Mononuclear cell (primary cell): ENCODE measurements at regions not wholly inside any gene's neighbourhood (a gene's known extent, or its start where the extent isn't known, plus 50 kb on each side); places are given as distances from the start of the nearest gene placed in this dataset.

ENCODE experiments used
- H3K27me3 ChIP-seq: 2 replicates; pipeline ENCODE4 v1.6.0; 2011; ENCODE audit warnings: low read length, control low read depth; ENCODE audit not compliant: insufficient read depth
- H3K4me1 ChIP-seq: 2 replicates; pipeline ENCODE4 v1.5.1; 2011; ENCODE audit warnings: mild to moderate bottlenecking, low read length, control low read depth; ENCODE audit not compliant: insufficient read depth
- H3K4me3 ChIP-seq: 2 replicates; pipeline ENCODE4 v1.5.1; 2011; ENCODE audit warnings: mild to moderate bottlenecking, low read length, moderate library complexity
- H3K9me3 ChIP-seq: 2 replicates; pipeline ENCODE4 v1.5.1; 2011; ENCODE audit warnings: low read depth, mild to moderate bottlenecking, control low read depth, low read length

- Histone ChIP-seq H3K27me3 (no peaks in the 10 kb centered on the region), H3K4me3 (no peak overlapping the region), H3K9me3 (no peaks in the 10 kb centered on the region), H3K4me1 (peaks cover 3% of the 10 kb centered on the region)
These were observed 94.8 kb upstream of the SESN3 start for GRCh38 chr11:95325777-95326258.

DNA sequence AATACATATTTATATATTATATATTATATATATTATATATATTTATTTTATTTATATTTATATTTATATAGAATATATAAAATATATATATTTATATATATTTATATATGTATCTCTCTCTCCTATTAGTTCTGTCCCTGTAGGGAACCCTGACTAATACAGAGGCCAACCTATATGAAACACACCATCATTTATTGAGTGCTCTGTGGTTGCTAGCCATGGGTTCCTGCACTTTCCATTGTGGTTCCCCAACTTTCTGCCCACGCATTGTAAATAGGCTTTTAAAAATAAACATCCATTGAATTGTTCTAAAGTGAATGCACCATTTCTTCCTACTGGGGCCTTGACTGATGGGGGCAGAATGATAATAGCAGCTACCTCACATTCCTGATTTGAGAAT lies 93.8 kb upstream of the SESN3 start:
- Histone ChIP-seq H3K9me3 (no peaks in the 10 kb centered on the region), H3K4me1 (no peaks in the 10 kb centered on the region)

GRCh38 chr11:95322539-95322938 lies 91.5 kb upstream of the SESN3 start:
- H3K4me3 ChIP-seq: no peak overlapping the region
- peaks cover 12% of the 10 kb centered on the region for H3K4me1 ChIP-seq
- H3K9me3 ChIP-seq: no peaks in the 10 kb centered on the region
- H3K27me3 ChIP-seq: no peaks in the 10 kb centered on the region

More for the DNA sequence above, 93.8 kb upstream of the SESN3 start:
- no peak overlapping the region for H3K4me3 ChIP-seq
- no peaks in the 10 kb centered on the region for H3K27me3 ChIP-seq

DNA sequence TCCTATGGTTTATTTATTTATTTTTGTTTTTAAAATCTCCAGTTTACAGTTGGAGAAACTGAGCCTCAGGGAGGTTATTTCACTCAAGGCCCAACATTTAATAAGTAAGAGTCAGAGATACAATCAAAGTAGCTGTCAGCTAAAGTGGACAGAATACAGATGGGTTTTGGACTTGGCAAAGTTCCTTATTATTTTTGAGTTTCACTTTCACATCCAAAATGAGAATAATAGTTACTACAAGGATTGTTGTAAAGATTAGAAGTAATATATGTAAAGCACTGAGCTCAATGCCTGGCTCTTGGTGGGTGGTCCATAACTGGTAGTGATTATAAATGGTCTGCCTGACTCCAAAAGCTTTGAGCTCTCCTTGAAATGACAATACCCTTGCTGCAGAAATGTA lies 87.5 kb upstream of the SESN3 start:
- Histone ChIP-seq H3K27me3 (no peaks in the 10 kb centered on the region), H3K4me3 (no peak overlapping the region), H3K4me1 (peaks cover 12% of the 10 kb centered on the region), H3K9me3 (no peaks in the 10 kb centered on the region)

- no peak overlapping the region for H3K4me3 ChIP-seq
- H3K9me3 ChIP-seq: no peaks in the 10 kb centered on the region
- peaks cover 23% of the 10 kb centered on the region for H3K4me1 ChIP-seq
These were observed 77.6 kb upstream of the SESN3 start for GRCh38 chr11:95308512-95309035.

DNA sequence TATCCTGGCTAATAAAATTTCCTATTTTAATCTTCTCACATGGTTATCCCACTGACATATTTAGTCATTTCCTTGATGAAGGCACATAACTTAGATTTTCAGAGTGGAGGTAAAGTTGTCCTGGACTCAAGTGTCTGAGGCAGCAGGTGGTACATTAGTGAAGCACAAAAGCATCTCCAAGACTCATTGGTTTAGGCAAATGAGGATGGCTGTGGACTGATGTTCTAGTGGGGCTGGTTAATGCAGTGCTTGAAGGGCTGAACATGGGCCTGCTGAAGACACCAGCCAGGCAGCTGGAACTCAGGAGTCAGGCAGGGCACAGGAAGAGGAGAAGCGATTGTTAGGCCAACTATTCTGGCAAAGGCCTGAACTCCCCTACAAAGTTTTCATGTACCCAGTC lies 76.3 kb upstream of the SESN3 start:
- Histone ChIP-seq H3K4me1 (peaks cover 23% of the 10 kb centered on the region), H3K9me3 (no peaks in the 10 kb centered on the region), H3K4me3 (no peak overlapping the region), H3K27me3 (no peaks in the 10 kb centered on the region)

More at GRCh38 chr11:95308512-95309035, 77.6 kb upstream of the SESN3 start:
- no peaks in the 10 kb centered on the region for H3K27me3 ChIP-seq

- Histone ChIP-seq H3K4me1 (peaks cover 23% of the 10 kb centered on the region), H3K9me3 (no peaks in the 10 kb centered on the region), H3K27me3 (no peaks in the 10 kb centered on the region), H3K4me3 (no peak overlapping the region)
These were observed 75.8 kb upstream of the SESN3 start for GRCh38 chr11:95306801-95307200.

DNA sequence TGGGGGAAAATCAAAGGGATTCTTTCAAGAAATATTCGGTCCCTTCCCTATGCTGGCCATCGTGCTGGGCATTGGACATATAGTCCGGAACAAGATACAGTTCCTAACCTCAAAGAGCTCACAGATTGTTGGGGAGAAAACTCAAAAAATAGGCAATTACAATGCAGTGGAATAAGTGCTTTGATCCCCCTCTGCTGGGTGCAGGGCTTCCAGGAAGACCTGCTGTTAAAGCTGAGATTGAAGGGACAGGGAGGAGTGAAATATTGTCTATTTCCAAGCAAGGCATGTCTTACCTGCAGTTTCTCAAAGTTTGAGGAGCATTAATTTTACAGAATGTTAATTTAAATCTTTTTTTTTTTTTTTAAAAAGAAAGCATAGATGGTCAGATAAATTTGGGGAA lies 75.1 kb upstream of the SESN3 start:
- H3K9me3 ChIP-seq: no peaks in the 10 kb centered on the region
- no peak overlapping the region for H3K4me3 ChIP-seq
- H3K27me3 ChIP-seq: no peaks in the 10 kb centered on the region
- peaks cover 23% of the 10 kb centered on the region for H3K4me1 ChIP-seq

DNA sequence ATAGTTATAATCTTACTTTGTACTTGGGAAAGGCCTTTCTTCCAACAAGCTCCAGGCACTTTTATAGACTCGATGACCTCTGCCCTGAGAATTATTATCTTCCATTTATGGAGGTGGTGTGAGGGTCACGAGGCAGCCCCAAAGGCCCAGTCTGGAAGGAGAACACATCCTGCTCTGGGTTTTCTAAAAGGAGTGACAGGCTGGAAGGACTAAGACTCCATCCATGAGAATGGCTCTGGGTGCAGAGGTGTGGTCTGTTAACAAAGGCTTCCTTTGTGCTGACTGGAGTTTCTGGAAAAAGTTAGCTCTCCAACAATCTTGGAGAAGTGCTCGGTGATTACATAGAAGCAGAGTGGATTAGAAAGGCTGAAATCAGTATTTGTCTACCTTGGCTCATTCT lies 74.7 kb upstream of the SESN3 start:
- no peak overlapping the region for H3K4me3 ChIP-seq
- no peaks in the 10 kb centered on the region for H3K27me3 ChIP-seq
- peaks cover 23% of the 10 kb centered on the region for H3K4me1 ChIP-seq
- no peaks in the 10 kb centered on the region for H3K9me3 ChIP-seq

DNA sequence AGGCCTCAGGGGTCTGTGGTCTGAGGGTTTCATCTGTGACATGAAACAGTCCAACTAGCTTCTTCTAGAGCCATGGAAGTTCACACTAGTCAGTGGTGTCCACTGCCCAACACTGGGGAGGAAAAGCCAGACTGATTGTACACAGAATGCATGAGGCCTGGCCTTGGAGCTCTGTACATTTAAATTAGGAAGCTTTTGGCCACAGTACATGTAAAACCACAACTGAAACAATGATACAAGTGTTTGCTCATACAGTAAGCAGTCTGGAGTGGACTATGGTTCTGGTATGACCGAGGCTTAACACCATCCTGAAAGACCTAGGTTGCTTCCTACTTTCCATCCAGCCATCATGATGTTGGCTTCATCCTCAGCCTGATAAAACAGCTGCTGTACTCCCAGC lies 73.8 kb upstream of the SESN3 start:
- Histone ChIP-seq H3K27me3 (no peaks in the 10 kb centered on the region), H3K9me3 (no peaks in the 10 kb centered on the region), H3K4me1 (peaks cover 23% of the 10 kb centered on the region), H3K4me3 (no peak overlapping the region)

DNA sequence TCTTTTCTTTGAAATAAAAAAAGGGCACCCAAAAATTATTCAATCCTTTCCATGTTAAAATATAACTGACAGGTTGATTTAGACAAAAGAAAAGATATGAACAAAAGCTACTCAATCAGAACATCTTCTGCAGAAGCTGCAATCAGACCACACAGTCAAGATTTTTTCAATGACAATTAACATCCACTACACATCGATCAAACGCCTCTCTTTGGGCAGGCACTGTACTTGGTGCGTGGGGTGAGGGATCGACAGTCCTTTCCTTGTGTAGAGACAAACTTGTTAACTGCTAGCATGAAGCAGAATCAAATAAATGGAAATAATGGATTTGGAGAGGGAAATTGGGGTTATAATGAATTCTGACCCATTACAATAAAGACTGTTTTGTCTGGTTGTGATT lies 71.2 kb upstream of the SESN3 start:
- peaks cover 24% of the 10 kb centered on the region for H3K4me1 ChIP-seq
- no peaks in the 10 kb centered on the region for H3K9me3 ChIP-seq
- H3K27me3 ChIP-seq: no peaks in the 10 kb centered on the region
- H3K4me3 ChIP-seq: no peak overlapping the region

DNA sequence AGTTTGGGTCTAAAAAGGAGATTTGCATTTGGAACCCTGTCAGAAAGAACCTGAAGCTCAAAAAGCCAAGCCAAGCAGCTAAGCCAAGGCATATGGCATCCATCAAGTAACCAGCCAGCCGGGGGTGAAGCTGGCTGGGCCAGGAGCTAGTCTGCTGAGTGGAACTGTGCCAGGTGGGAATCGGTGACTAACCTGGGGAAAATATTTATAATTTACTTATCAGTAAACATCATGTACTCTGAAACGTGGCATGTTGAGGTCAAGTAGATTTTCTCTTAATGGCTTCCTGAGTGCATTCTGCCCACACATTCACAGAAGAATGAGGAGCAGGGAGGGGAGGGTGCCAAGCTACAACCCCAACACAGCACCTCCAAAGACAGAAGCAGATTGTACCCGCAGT lies 70.5 kb upstream of the SESN3 start:
- no peak overlapping the region for H3K4me3 ChIP-seq
- H3K9me3 ChIP-seq: no peaks in the 10 kb centered on the region
- no peaks in the 10 kb centered on the region for H3K27me3 ChIP-seq
- peaks cover 24% of the 10 kb centered on the region for H3K4me1 ChIP-seq

GRCh38 chr11:95299078-95299679 lies 68.2 kb upstream of the SESN3 start:
- H3K4me3 ChIP-seq: no peak overlapping the region

DNA sequence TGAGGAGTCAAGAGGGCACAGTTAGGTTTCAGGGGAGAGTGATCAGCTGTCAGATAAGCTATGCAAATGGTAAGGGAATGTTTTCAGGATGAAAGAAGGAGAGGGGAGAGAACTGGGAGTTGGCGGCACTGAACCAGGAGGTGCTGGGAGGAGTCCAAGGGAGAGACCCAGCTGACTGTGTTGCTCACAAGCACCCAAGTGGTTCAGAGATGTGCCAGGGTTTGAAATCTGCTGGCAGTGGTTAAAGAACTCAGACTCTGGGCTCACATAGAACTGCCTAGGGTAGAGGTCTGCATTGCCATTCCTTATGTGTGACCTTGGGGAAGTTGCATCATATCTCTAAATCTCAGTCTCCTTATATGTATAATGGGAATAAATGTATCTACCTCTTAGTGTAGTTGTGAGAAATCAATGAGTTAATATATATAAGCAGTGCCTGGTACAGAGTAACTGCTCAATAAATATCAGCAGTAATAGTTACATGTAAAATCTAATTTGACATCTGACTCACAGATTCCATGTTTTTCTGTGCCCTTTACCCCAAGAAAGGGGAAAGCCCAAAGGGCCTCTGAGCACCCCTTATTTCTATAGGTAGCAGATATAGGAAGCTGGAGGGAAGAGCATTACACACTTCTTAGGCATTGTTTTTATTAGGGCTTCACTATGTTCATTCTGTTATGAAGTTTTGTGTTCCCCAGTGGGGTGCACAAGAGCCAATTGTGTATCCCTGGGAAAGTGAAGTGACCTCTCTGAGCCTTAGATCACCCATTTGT lies 66.9 kb upstream of the SESN3 start:
- H3K9me3 ChIP-seq: no peaks in the 10 kb centered on the region
- no peak overlapping the region for H3K4me3 ChIP-seq
- peaks cover 42% of the 10 kb centered on the region for H3K4me1 ChIP-seq
- H3K27me3 ChIP-seq: no peaks in the 10 kb centered on the region

More at GRCh38 chr11:95299078-95299679, 68.2 kb upstream of the SESN3 start:
- H3K27me3 ChIP-seq: no peaks in the 10 kb centered on the region
- H3K4me1 ChIP-seq: peaks cover 42% of the 10 kb centered on the region
- H3K9me3 ChIP-seq: no peaks in the 10 kb centered on the region

GRCh38 chr11:95296621-95297025 lies 65.6 kb upstream of the SESN3 start:
- H3K4me3 ChIP-seq: no peak overlapping the region
- H3K9me3 ChIP-seq: no peaks in the 10 kb centered on the region
- H3K27me3 ChIP-seq: no peaks in the 10 kb centered on the region
- H3K4me1 ChIP-seq: peaks cover 42% of the 10 kb centered on the region
